Esophagus squamous epithelium (tissue), 5 donors: ENCODE measurements at regions not wholly inside any gene's neighbourhood (a gene's known extent, or its start where the extent isn't known, plus 50 kb on each side); places are given as distances from the start of the nearest gene placed in this dataset.

Experiments used
- DNase-seq: peaks from one replicate; lab custom pipeline; 2025; lab: John Stamatoyannopoulos, UW
- H3K27ac ChIP-seq, 4 donors: fragments of 200-600 bp; sonication (generic); one replicate each; pipeline ENCODE4 v1.5.1; 2016 to 2019; ENCODE audit warnings: mild to moderate bottlenecking in 1 of 4
- H3K27me3 ChIP-seq, 4 donors: fragments of 200-600 bp; sonication (generic); 1 replicate in 3 of 4; 2 replicates in 1 of 4; pipeline versions ENCODE4 v1.5.1 to v1.6.0; 2017 to 2021; ENCODE audit warnings: antibody characterized with exemption in 1 of 4
- H3K36me3 ChIP-seq, 3 donors: fragments of 200-600 bp; sonication (generic); one replicate each; pipeline ENCODE4 v1.5.1; 2016 to 2019
- H3K4me1 ChIP-seq, 3 donors: fragments of 200-600 bp; sonication (generic); one replicate each; pipeline ENCODE4 v1.5.1; 2017 to 2019
- H3K4me3 ChIP-seq, 4 donors: fragments of 200-600 bp; sonication (generic); 1 replicate in 3 of 4; 2 replicates in 1 of 4; pipeline ENCODE4 v1.5.1; 2016 to 2019; ENCODE audit warnings: mild to moderate bottlenecking in 2 of 4, moderate library complexity in 1 of 4
- H3K9me3 ChIP-seq, 3 donors: fragments of 200-600 bp; sonication (generic); one replicate each; pipeline ENCODE4 v1.5.1; 2016 to 2019
- CTCF ChIP-seq, 6 experiments: fragments of 450-650 bp in 4 of 6; fragments of 200-600 bp in 2 of 6; sonication (generic) in 2 of 6; IDR thresholded peaks; one replicate each; pipeline ENCODE4 v1.5.1; 2016 to 2019; ENCODE audit warnings: antibody characterized with exemption in 6 of 6, mild to moderate bottlenecking in 4 of 6, moderate library complexity in 4 of 6
- POLR2A ChIP-seq, 4 donors: fragments of 450-650 bp; IDR thresholded peaks; one replicate each; pipeline ENCODE4 v1.6.1; 2017; ENCODE audit warnings: antibody characterized with exemption in 4 of 4, mild to moderate bottlenecking in 4 of 4, moderate library complexity in 3 of 4
- WGBS, 2 donors: methylation state at CpG; one replicate each; pipeline ENCODE4 v1.1.5; 2018; 5-methylcytosine and 5-hydroxymethylcytosine counted together
- intact Hi-C: fragments of 100-400 bp; cut with DNase I; formaldehyde crosslinking; loops from one replicate; pipeline ENCODE4 v1.15.0; 2022
- donor health status: DM: yes; HTN: yes; CAD: no.

- H3K4me3 ChIP-seq: no peak overlapping the region
- TF ChIP-seq CTCF (IDR thresholded peaks at IDR 0.05) (no peak), POLR2A (IDR thresholded peaks at IDR 0.05) (no peak)
- H3K9me3 ChIP-seq: no peaks in the 10 kb centered on the region
- no peak for DNase-seq
- no peaks in the 10 kb centered on the region for H3K36me3 ChIP-seq
- peaks cover 0 to 9% (median 4%) of the 10 kb centered on the region in 3 donors for H3K4me1 ChIP-seq
- WGBS, 2 donors: 64 to 86% methylated on average over 2 of the region's 2 CpGs
- H3K27me3 ChIP-seq: peaks cover 0 to 25% (median 0%) of the 10 kb centered on the region in 4 donors
- intact Hi-C loops: no loop called here
- H3K27ac ChIP-seq: no peak overlapping the region
Observed at GRCh38 chr1:229142471-229142870, 128.4 kb upstream of the RAB4A start.

- H3K27ac ChIP-seq: no peak overlapping the region
- intact Hi-C loops: no loop called here
- H3K4me3 ChIP-seq: no peak overlapping the region
- TF ChIP-seq POLR2A (IDR thresholded peaks at IDR 0.05) (no peak), CTCF (IDR thresholded peaks at IDR 0.05) (no peak)
- peaks cover 0 to 38% (median 0%) of the 10 kb centered on the region in 4 donors for H3K27me3 ChIP-seq
- H3K4me1 ChIP-seq: peaks cover 0 to 9% (median 4%) of the 10 kb centered on the region in 3 donors
- no peaks in the 10 kb centered on the region for H3K9me3 ChIP-seq
- no peak for DNase-seq
- no peaks in the 10 kb centered on the region for H3K36me3 ChIP-seq
- WGBS, 2 donors: 48 to 49% methylated on average over 9 of the region's 9 CpGs
Observed at GRCh38 chr1:229146647-229147046, 124.3 kb upstream of the RAB4A start.

- intact Hi-C loops: no loop called here
- Histone ChIP-seq H3K4me3 (no peak overlapping the region), H3K9me3 (no peaks in the 10 kb centered on the region), H3K4me1 (peaks cover 0 to 9% (median 4%) of the 10 kb centered on the region in 3 donors), H3K36me3 (no peaks in the 10 kb centered on the region), H3K27ac (no peak overlapping the region), H3K27me3 (peaks cover 0 to 38% (median 0%) of the 10 kb centered on the region in 4 donors)
- TF ChIP-seq CTCF (IDR thresholded peaks at IDR 0.05): no peak
- TF ChIP-seq POLR2A (IDR thresholded peaks at IDR 0.05): no peak
- no peak for DNase-seq
- 34 to 36% methylated on average over 12 to 16 of the region's 16 CpGs for WGBS, 2 donors
Observed at GRCh38 chr1:229147072-229147471, 123.8 kb upstream of the RAB4A start.

- intact Hi-C loops: no loop called here
Observed at GRCh38 chr1:229148041-229148671, 122.8 kb upstream of the RAB4A start.

More at GRCh38 chr1:229148041-229148671, 122.8 kb upstream of the RAB4A start:
- TF ChIP-seq POLR2A (IDR thresholded peaks at IDR 0.05) (no peak), CTCF (IDR thresholded peaks at IDR 0.05) (no peak)
- no peak for DNase-seq
- Histone ChIP-seq H3K27ac (no peak overlapping the region), H3K4me1 (peaks cover 0 to 9% (median 4%) of the 10 kb centered on the region in 3 donors), H3K9me3 (no peaks in the 10 kb centered on the region), H3K4me3 (no peak overlapping the region), H3K36me3 (no peaks in the 10 kb centered on the region), H3K27me3 (peaks cover 0 to 38% (median 0%) of the 10 kb centered on the region in 4 donors)
- 57 to 76% methylated on average over 4 to 12 of the region's 13 CpGs for WGBS, 2 donors
